ENCODE measurements at regions not wholly inside any gene's neighbourhood (a gene's known extent, or its start where the extent isn't known, plus 50 kb on each side); places are given as distances from the start of the nearest gene placed in this dataset.

DNA sequence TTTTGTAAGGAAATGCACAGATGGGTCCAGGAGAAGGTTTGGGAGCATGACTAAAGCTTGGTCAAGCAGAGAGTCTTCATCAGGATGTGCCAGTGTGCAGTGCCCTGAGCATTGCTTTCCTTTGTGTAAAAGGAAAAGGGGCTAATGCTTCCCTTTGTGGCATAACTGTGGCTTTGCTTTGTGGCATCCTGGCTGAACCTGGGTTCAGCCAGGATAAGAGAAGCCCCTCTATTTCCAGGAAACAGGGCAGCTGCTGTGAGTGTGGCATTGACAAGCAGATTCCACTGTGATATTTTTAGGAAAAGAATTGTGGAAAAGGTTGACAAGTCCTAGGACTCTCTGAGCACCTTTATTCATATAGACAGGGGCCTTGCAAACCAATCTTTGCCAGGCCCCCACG is 193.4 kb upstream of the CXCL12 start:
- no peak for TF ChIP-seq PPARA (CRISPR knock-in tag; IDR thresholded peaks at IDR 0.05; ENCODE audit: borderline replicate concordance)
- TF ChIP-seq, protein P1, sequence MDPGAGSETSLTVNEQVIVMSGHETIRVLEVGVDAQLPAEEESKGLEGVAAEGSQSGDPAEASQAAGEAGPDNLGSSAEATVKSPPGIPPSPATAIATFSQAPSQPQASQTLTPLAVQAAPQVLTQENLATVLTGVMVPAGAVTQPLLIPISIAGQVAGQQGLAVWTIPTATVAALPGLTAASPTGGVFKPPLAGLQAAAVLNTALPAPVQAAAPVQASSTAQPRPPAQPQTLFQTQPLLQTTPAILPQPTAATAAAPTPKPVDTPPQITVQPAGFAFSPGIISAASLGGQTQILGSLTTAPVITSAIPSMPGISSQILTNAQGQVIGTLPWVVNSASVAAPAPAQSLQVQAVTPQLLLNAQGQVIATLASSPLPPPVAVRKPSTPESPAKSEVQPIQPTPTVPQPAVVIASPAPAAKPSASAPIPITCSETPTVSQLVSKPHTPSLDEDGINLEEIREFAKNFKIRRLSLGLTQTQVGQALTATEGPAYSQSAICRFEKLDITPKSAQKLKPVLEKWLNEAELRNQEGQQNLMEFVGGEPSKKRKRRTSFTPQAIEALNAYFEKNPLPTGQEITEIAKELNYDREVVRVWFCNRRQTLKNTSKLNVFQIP (CRISPR knock-in tag; IDR thresholded peaks at IDR 0.05; ENCODE audit: borderline replicate concordance, low read depth), result no peak
- no peak for TF ChIP-seq RARB (CRISPR knock-in tag; IDR thresholded peaks at IDR 0.05)

Data from SK-N-SH treated with all-trans-retinoic acid at 6 μM for 48 hours (cell line).